Stimulated activated CD4-positive, alpha-beta T cell treated with anti-CD3 and anti-CD28 coated beads, Interleukin-15, amount 100 ng/mL, for 48 hours (primary cell): ENCODE measurements at regions not wholly inside any gene's neighbourhood (a gene's known extent, or its start where the extent isn't known, plus 50 kb on each side); places are given as distances from the start of the nearest gene placed in this dataset.

Experiments used
- DNase-seq, 2 donors: peaks; one replicate each; pipeline ENCODE4 v3.0.0-alpha.2; 2020; ENCODE audit warnings: low read depth in 2 of 2

DNA sequence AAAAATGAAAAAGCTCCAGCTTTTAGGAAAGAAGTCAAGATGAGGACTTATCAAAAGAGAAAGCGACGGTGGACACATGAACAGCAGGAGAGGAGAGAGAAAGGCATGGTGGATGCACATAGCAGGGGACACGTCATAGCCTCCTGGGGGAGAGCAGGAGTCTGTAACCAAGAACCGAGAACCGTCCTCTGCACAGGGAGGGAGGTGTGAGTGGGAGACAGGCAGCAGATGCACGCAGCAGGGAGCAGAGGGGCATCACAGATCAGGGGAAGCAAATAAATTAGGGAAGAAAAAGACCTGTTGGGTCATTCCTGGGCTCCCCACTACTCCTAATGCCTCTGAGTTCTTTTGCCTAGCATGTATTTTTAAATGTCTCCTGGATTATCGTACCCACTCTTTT lies 138.1 kb upstream of the RMST start:
- no peak for DNase-seq

DNA sequence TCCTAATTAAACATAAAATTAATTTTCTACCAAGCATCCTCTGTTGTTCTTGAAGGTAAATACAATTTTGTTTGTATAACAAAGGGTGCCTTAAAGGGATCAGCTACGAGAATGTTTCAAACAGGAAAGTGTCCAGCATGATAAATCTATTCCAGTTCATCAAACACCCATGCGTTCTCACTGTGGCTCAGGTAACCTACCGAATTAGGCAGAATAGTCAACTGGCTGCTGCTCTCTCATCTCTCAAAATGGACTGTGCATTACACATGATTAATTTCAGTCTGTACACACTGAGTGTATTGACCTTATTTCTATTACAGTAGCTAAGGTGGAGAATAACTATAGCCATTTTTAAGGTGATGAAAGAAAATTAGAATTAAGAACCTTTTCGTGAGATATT lies 127.5 kb upstream of the RMST start:
- DNase-seq = no peak

DNA sequence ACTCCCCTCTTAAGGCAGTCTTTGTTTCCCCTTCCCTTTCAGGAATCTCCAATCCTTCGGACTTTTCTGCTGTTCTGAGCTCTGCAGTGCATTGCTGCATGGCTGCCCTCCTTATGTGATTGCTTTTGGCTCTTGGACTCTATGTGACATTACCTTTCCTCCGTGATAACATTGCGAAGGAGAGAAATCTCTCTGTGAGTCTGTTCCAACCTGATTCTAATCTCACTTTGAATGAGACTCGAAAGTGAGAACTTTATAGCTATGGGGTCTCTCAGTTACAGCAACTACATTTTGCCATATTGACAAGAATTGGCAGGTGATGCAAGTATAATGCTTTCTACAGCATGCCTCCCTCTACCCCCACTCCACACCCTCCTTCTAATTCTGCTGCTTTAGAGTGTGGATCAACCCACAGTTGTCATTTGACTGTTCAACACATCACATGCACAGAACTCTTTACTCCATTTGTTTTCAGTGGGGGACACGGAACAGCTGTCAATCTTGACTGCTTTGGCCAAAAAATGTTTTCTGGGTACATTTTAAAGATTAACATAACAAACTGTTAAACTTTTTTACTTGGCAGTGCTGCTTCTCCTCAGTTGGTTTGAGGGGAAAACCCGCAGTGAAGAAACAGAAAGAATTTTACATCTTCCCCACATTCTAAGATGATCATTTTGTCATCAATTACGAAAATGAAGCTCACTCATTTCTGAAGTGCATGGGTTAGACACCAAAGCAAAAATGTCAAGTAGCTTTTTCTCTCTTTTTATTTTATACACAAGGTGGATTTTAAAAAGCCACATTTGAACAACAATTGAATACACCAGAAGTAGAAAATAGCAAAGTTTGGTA lies 125.5 kb upstream of the RMST start:
- DNase-seq = no peak

DNA sequence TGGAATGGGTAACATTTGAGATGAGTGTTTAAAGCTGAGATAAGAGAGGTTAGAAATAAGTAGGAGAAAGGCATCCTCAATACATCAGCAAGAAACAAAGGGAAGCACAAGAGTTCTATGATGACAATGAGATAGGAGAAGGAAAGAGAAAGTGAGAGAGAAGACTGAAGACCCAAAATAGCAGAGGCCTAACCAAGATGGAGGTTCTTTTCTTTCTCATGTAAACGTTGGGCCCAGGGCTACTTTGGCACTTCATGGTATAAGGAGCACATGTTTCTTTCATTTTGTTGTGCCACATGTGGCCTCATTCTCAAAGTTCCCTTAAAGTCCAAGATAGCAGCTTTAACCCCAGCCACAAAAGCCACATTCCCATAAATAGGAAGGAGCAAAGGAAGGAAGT lies 120.5 kb upstream of the RMST start:
- DNase-seq = no peak

DNA sequence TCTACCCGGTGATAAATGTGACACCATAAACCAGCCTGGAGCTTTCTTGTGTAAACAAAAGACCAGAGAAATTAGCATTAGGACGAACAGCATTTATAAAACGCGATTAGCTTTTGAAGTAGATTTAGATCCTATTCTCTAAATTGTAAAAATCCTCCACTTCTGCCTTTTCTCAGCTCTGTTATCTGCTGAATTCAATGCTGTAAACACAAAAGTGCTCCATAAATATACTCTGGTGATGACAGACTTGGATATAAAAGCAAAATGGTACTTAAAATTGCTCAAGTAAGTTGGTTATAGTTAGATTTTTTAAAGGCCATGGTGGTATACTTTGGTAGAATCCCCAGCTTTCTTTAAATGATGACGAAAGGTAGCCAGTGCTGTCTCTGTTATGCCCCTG lies 114.6 kb upstream of the RMST start:
- DNase-seq = no peak

DNA sequence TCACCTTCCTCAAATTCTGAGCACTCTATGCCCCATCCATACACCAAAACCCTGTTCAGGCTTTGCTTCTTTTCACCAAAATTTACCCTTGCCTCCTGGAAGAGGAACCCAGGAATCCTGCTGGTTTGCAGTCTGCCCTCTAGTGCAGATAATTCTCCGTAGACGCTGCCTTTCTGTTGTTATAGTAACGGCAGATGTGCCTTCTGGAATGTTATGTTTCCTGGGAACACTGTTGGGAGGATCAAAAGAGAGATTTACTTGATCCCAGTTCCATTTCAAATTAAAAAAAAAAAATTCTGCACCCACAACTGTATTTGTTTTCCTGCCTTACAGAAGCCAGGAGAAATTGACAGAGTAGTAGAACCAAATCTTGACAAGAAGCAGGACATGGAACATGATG lies 104.2 kb upstream of the RMST start:
- DNase-seq = no peak

DNA sequence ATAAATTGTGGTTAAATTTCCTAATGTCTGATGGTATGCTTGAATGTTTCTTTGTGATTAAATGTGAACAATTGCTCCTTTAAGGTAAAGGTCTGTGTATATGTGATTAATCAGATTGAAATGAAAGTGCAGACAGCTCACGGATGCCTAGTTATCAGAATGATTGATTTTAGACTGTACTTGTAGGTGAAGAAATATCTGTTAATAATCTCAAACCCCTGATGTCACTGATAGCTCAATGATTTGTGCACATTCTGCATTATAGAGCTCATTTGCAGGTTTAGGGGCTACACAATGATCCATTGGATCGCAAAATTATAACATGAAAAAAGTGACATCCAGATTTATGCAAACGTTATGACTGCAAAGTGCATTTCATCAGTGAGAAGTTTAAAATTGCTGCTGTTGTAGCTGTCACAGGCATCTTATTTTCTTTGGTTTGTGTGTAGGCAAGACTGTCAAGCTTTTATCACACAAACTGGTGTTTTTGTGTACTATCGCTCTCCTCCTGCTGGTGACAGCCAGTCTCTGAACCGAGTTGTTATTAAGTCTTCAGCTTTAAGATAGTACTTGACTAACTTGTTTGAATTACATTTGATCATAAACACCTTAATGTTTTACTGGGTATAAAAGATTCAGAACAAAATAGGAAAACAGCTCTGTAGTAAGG lies 103.4 kb upstream of the RMST start:
- DNase-seq = no peak

DNA sequence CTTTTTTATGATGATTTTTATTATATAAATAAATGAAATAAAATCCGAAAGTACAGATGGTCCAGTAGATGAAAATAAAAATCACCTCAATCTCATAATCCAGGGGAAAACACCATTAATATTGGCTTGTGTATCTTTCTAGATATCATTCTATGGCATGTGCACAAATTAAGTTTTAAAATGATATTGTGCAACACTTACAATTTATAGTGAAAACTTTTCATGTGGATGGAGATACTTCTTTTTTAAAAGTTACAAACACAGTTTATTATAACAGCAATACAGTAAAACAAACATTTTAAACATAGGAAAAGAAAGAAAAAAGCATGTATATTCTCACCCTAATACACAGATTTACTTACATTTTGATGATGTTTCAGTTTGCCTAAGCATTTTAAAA lies 98.9 kb upstream of the RMST start:
- DNase-seq = no peak

DNA sequence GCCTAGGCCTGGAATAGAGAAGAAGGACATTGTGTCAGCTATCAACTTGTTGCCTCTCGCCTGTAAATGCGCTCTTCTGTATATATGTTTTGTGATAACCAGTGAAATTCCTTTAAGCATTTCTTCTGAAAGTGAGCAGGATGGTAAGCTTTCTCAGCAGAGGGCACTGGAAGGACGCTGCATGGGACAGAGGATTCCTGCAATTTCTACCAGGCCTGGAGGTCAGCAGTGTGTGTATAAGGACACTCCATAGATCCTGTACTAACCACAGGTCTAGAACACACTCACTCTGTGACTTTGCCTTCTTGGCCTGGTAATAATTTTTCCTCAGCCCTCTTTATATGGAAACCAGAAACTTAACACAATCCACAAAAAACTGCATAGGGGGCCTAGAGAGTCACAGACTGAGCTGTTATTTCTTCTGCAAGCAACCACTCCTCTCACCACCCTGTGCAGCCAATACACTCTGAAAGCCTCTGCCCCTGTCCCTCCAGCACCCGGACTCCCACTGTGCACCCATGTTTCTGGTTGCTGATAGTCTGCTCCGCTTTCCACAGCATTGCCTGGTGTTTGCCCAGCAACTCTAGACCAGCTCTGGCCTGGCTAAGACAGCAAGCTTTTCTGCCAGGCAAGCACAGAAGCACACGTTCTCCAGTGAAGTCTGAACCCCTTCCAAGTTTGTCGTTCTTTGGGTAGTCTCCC lies 94.0 kb upstream of the RMST start:
- no peak for DNase-seq

DNA sequence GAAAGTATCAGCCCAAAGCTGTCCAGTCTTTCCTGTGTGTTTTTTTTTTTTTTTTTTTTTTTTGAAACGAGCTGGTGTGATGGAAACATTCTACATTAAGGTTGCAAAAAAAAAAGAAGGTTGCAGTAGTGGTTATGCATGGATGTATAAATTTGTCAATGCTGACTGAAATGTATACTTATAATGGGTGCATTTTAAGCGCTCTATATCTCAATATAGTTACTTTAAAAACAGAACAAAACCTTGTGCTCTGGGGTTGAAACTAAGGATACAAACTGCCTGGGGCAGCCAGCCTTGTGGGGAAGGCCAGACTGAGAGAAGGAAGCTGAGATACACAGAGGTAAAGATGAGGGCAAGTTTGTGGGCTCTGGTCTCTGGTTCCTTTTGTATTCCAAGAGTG lies 87.3 kb upstream of the RMST start:
- DNase-seq = no peak

DNA sequence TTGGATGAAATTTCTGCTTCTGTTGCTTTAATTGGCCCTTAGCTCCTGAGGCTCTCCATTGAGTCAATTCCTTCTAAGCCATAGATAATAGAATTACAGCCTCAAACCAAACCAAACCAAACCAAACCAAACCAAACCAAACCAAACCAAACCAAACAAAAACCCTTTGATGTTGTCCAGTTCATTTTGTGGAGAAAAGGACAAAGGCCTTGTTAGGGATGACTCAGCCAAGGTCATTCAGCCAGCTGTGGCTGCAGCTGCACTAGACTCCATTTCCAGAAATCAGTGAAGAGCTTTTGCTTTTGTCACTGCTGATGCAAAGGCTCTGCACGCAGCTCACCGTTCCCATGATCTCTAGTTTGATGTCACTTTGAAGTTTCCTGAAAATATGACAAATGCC lies 82.2 kb upstream of the RMST start:
- no peak for DNase-seq

DNA sequence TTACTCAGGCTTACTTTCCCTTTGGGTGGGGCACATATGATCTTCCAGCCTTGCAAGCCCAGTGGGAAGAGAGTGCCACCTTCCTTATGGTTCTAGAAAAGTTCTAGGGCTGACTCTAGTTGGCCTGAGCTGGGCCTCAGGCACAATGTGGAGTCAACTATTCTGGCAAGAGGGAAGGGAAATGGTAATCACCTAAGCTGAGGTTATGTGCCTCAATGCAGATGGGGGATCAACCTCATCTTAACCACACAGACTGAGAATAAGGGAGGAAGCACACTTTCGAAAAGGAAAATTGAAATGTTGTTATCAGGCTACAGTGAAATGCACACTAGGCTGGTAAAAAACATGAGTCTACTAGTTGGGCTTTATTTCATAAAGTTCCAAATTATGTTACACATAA lies 77.5 kb upstream of the RMST start:
- DNase-seq = no peak

DNA sequence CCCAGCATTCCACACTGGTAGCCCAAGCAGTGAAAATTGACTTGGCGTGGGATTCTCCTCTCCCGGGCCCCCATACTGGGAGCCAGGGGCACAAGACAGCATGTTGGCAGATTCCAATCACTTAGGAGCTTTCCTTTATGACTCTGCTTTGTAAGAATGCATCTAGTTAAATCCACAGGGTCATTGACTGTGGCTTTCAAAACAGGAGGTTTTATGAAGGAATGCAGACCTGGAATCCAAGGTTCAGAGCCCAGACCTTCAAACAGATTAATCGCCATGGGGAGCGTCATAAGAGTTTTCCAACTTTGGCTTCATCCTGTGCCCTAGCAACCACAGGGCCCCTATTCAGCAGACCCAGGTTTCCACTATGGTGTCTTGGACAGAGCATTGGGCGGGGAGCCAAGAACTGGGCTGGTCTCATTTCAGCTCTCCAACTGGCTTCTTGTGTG lies 76.4 kb upstream of the RMST start:
- no peak for DNase-seq

DNA sequence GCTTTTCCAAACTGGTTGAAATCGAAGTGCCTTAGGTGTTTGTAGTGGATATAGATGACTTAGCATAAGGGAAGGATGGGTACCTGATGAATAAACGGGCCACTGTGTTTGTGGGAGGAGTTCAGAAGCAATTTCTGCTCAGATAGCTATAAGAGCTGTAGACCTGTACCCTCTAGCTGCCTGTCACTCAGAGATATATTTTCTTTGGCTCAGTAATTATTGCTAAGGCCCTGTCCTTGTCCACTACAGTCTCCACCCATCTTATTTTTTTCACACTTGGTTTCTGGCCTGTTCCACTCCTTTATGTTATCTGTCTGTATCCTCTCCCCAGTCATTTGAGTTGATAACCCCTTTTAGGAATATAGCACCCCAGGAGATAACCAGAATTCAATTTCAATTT lies 74.8 kb upstream of the RMST start:
- DNase-seq = no peak

DNA sequence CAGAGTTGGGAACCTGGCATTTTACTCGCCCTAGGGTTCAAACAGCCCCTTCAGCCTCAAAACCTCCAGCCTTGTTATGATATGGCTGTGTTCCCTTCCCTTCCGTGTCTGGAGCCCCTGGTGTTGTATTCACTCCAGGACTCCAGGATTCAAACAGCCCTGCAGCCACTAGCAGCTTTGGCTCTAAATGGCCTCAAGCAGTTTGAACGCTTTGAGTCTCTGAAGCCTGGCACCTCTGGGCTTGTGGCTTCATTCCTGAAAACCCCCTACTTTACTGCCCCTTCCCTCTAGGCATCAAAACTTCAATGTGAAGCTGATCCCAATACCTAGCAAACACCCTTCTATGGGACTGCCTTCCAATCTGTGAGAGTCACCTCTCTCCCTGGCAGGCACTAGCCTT lies 67.9 kb upstream of the RMST start:
- no peak for DNase-seq

DNA sequence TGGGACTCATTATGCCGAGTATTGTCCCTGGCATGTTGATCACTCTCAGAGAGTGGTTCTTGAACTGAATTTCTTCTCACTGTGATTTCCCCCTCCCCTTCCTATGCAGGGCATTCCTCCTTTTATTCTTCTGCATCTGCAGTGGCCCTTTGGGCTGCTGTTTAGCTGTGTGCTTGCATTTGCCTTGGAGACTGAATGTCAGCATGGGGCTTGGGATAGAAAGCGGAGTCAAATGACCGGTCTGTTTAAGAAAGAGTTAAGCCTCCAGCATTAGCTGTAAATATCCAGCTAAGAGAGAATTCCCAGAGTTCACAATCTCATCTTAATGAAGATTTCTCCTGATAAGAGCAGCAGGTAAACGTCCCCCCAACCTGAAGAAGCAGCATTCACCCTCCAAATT lies 65.6 kb upstream of the RMST start:
- no peak for DNase-seq

DNA sequence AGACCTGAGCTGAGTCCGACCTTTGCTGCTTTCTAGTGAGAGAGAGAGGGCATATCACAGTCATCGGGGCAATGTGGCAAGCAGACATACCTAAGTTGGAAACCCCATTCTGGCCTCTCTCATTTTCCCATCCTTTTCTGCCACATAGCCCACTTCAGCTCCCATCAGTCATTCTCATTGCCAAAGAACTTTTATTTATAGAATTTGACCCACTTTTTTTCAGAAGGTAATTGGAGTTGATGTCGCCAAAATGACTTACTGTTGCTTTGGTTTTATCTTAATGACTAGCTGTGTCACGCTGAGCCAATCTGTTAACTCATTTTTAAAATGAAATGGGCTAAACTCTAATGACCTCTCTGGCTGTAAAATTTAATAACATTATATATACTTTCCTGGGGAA lies 63.9 kb upstream of the RMST start:
- no peak for DNase-seq

DNA sequence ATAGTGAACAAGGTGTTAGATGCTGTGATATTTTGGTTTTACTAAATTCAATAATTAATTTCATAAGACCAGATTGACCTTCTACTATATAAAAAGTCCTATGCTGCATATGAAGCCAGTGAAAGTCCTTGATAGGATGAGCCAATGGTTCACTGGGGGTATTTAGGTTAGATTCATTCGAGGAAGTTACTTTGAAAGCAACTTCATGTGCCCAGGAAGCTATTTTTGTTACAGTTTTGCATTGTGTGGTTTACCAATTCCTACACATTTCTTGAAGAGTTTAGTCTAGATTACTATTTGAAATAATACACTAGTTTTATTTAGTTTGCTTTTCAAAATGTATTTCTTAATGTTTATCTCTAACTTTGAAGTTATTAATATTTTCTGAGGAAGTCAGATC lies 58.5 kb upstream of the RMST start:
- no peak for DNase-seq

DNA sequence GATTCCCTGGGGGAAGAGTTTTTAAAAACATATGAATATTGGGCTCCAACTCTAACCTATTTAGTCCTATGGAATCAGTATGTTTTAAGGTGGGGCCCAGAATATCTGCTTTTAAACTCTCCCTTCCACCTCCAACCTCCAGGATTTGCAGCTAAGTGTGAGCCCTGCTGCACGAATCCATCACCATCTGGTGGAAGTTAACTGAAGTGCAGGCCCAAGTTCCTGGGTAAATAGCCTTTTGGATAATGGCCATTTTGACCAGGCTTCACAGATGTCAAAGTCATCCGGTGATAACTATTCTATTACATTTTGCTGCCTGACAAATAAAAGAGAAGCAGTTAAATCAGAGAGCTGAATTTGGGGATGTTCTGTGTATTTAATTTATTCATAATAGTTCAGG lies 58.1 kb upstream of the RMST start:
- no peak for DNase-seq

DNA sequence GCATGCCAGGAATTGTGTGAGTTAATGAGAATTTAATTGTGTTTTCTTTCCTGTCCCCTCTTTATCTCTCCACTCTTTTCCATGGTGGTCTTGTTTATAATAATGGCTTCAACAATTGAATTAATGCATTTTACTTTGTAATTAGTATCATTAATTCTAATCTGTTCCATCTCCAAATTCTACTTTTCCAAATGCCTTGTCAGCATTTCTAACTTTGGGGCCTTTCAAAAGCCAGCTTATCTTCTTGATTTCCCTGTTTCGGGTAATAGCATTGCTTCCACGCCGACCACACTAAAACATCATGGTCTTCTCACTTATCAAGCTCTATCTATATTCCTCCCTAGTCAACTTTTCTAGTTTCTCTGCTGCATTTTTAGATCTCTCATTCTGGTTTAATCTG lies 54.2 kb upstream of the RMST start:
- no peak for DNase-seq

DNA sequence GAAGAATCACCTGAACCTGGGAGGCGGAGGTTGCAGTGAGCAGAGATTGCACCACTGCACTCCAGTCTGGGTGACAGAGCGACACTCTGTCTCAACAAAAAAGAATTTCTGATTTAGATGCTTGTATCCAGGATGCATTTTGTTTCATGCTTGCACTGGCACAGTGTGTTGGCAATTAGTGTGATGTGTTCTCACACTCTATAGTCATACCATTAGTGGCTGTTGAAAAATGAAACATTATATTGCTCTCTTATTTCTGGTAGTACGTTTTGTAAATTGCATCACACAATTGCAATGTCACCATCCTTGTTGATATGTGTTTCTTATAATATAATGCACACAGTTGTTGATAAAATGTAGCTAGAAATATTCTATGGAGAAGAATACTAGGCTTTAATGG lies 51.3 kb upstream of the RMST start:
- no peak for DNase-seq
